HUES64 (cell line): ENCODE measurements at regions not wholly inside any gene's neighbourhood (a gene's known extent, or its start where the extent isn't known, plus 50 kb on each side); places are given as distances from the start of the nearest gene placed in this dataset.
"Not testable (repeated sequence)": the region's sequence is repeated elsewhere in the genome, so short reads cannot be mapped to it uniquely, and the experiment has no call there.

ENCODE experiments used
- H3K27ac ChIP-seq: 2 replicates; pipeline ENCODE4 v1.7.0; 2013; ENCODE audit warnings: low read depth, low read length, inconsistent platforms
- H3K27me3 ChIP-seq: 2 replicates; pipeline ENCODE4 v1.6.1; 2013; ENCODE audit warnings: mild to moderate bottlenecking, low read length; ENCODE audit not compliant: insufficient read depth
- H3K36me3 ChIP-seq: 2 replicates; pipeline ENCODE4 v1.6.1; 2013; ENCODE audit warnings: mild to moderate bottlenecking, low read length; ENCODE audit not compliant: insufficient read depth
- H3K4me1 ChIP-seq: 2 replicates; pipeline ENCODE4 v1.6.1; 2013; ENCODE audit warnings: mild to moderate bottlenecking, low read length, moderate library complexity; ENCODE audit not compliant: insufficient read depth
- H3K4me3 ChIP-seq: 2 replicates; pipeline ENCODE4 v1.5.1; 2013; ENCODE audit warnings: mild to moderate bottlenecking, low read length, moderate library complexity
- H3K9ac ChIP-seq: 2 replicates; pipeline ENCODE4 v1.6.1; 2013; ENCODE audit warnings: mild to moderate bottlenecking, low read depth, low read length
- H3K9me3 ChIP-seq: 2 replicates; pipeline ENCODE4 v1.6.1; 2013; ENCODE audit warnings: low read depth, low read length; ENCODE audit not compliant: insufficient read depth
- WGBS: fragments of 150-250, 120-280 bp; methylation state at CpG from one replicate; pipeline ENCODE4 v1.1.7; 2013; ENCODE audit warnings: missing lambda C conversion rate; 5-methylcytosine and 5-hydroxymethylcytosine counted together

- peaks cover 6% of the 10 kb centered on the region; the same call in 1 of the 2 replicates for H3K4me1 ChIP-seq
- H3K9ac ChIP-seq = no peak overlapping the region
- H3K27me3 ChIP-seq = no peaks in the 10 kb centered on the region
- no peak overlapping the region for H3K27ac ChIP-seq
- H3K4me3 ChIP-seq = no peak overlapping the region
- H3K9me3 ChIP-seq = peaks cover 3% of the 10 kb centered on the region; the same call in 1 of the 2 replicates
- 92% methylated on average over 1 of the region's 1 CpG for WGBS
- H3K36me3 ChIP-seq = no peaks in the 10 kb centered on the region
These were observed 84.0 kb downstream of the MYL12B start for GRCh38 chr18:3345885-3346284.

- no peak overlapping the region for H3K9ac ChIP-seq
- H3K27ac ChIP-seq = no peak overlapping the region
- peaks cover 7% of the 10 kb centered on the region; the same call in 1 of the 2 replicates for H3K4me1 ChIP-seq
- peaks cover 3% of the 10 kb centered on the region; the same call in 1 of the 2 replicates for H3K9me3 ChIP-seq
- H3K4me3 ChIP-seq = no peak overlapping the region
- H3K27me3 ChIP-seq = no peaks in the 10 kb centered on the region
- 54% methylated on average over 7 of the region's 7 CpGs for WGBS
- no peaks in the 10 kb centered on the region for H3K36me3 ChIP-seq
These were observed 84.6 kb downstream of the MYL12B start for GRCh38 chr18:3346487-3346886.

DNA sequence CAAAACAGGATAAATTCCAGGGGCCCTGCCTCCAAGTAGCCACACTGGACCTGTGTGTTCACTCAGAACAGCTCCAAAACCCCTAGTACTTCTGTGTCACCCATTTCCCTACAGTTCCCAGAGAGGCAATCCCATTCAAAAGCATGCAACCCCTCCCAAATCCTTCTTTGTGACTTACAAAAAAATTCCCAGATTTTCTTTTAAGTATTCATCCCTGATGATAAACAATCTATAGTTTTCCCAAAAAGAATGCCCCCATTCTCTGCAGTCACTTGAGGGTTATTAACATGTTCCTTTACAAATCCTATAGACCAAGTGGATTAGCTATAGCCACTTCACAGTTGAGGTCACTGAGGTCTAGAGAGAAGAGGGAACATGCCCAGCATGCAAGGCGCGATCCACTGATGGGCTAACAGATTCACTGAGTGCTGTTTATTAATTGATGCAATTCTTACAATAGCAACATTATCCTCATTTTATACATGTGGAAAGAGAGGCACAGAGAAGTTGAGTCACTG is 85.4 kb downstream of the MYL12B start:
- Histone ChIP-seq H3K36me3 (no peaks in the 10 kb centered on the region), H3K9me3 (no peaks in the 10 kb centered on the region), H3K4me1 (peaks cover 8% of the 10 kb centered on the region; the same call in 1 of the 2 replicates), H3K4me3 (no peak overlapping the region), H3K9ac (no peak overlapping the region), H3K27me3 (no peaks in the 10 kb centered on the region), H3K27ac (no peak overlapping the region)
- 75% methylated on average over 2 of the region's 2 CpGs for WGBS

DNA sequence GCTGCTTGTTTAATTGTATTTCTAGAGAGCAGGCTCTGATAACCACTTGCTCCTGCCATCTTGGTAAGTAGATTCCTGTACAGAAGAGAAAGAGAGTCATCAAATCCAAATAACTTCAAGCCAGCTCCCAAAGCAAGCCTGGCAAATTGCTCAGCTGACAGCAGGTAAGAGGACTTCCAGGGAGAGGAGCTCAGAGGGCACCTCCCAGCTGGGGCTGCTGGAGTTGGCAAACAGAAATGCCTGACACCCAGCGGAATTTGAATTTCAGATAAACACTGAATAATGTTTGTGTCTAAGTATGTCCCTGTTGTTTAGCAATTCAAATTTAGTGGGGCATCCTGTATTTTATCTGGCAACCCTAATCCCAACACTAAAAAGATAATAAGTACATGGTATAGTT is 86.2 kb downstream of the MYL12B start:
- Histone ChIP-seq H3K27ac (no peak overlapping the region), H3K4me3 (no peak overlapping the region), H3K9ac (no peak overlapping the region), H3K9me3 (no peaks in the 10 kb centered on the region), H3K36me3 (no peaks in the 10 kb centered on the region), H3K27me3 (no peaks in the 10 kb centered on the region), H3K4me1 (peaks cover 8% of the 10 kb centered on the region; the same call in 1 of the 2 replicates)
- WGBS = 100% methylated on average over 1 of the region's 1 CpG

DNA sequence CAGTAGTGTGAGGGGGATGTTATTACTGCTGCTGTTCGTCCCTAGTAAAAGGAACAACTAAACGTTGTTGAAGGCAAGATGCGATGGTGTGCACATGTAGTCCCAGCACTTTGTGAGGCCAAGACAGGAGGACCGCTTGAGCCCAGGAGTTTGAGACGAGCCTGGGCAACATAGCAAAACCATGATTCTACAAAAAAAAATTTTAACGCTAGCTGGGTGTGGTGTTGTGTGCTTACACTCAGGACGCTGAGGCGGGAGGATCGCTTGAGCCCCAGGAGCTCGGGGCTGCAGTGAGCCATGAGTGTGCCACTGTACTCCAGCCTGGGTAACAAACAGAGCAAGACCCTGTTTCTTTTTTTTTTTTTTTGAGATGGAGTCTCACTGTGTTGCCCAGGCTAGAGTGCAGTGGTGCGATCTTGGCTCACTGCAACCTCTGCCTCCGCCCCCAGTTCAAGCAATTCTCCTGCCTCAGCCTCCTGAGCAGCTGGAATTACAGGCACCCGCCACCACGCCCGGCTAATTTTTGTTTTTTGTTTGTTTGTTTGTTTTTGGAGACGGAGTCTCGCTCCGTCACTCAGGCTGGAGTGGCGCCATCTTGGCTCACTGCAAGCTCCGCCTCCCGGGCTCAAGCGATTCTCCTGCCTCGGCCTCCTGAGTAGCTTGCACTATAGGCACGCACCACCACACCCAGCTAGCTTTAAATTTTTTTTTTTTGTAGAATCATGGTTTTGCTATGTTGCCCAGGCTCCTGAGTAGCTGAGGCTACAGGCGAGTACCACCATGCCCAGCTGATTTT is 87.3 kb downstream of the MYL12B start:
- H3K9ac ChIP-seq, H3K36me3 ChIP-seq, H3K4me3 ChIP-seq, H3K4me1 ChIP-seq, H3K9me3 ChIP-seq, H3K27ac ChIP-seq, H3K27me3 ChIP-seq: not testable (repeated sequence)
- 96% methylated on average over 25 of the region's 25 CpGs for whole genome bisulfite sequencing

DNA sequence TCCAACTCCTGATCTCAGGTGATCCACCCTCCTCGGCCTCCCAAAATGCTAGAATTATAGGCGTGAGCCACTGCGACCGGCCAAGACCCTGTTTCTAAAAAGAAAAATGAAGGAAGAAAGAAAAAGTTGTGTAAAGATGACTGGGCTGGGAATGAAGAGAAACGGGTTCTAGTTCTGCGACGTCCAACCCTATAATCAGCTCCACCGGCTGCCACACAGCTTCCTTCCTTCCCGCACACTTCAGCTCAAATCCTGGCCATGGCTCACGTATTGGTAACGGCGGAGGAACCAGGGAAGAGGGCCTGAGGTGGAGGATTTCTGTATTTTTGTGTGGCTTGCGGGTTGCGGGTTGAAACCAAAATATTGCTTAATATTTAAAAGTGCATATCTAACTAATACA is 88.1 kb downstream of the MYL12B start:
- Histone ChIP-seq H3K9me3 (no peaks in the 10 kb centered on the region), H3K27me3 (no peaks in the 10 kb centered on the region), H3K36me3 (no peaks in the 10 kb centered on the region), H3K9ac (no peak overlapping the region), H3K4me3 (no peak overlapping the region), H3K4me1 (peaks cover 8% of the 10 kb centered on the region; the same call in 1 of the 2 replicates), H3K27ac (no peak overlapping the region)
- WGBS = 97% methylated on average over 12 of the region's 14 CpGs

DNA sequence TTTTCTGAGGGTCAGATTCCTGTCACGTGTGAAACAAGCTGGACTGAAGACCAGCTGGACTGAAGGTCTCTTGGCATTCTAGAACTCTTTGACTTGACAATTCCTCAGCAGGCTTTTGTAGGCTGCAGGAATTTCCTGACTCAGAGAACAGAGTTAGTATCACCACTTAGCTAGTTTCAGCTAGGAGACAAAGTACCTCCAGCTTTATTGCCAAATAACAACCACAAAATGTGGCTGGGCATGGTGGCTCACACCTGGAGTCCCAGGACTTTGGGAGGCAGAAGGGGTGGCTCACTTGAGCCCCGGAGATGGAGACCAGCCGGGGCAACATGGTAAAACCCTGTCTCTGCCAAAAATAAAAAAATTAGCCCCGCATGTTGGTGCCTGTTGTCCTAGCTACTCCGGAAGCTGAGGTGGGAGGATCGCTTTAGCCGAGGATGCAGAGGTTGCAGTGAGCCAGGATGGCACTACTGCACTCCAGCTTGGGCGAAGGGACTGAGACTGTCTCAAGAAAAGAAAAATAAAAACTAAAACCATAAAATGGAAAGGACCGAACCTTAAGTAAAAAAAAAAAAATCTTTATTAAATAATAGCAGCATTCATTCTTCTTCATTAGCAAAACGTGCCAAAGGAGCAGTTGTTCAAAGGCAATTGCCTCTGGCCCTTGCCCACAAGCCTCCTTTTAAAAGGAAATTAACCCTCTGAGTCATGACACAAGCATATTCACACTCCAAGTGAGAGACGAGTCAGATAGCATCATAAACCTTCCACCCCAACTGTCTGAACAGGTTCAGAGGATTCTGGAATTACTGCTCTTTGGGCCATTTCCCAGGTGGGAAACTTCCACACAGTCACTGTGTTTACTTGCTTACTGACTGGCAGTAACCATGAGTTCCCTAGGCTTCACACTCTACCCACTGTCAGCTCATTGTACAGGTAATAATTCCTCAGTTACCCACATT is 88.9 kb downstream of the MYL12B start:
- no peaks in the 10 kb centered on the region for H3K36me3 ChIP-seq
- no peaks in the 10 kb centered on the region for H3K9me3 ChIP-seq
- no peak overlapping the region for H3K4me3 ChIP-seq
- no peak overlapping the region for H3K27ac ChIP-seq
- peaks cover 8% of the 10 kb centered on the region; the same call in 1 of the 2 replicates for H3K4me1 ChIP-seq
- no peaks in the 10 kb centered on the region for H3K27me3 ChIP-seq
- no peak overlapping the region for H3K9ac ChIP-seq
- WGBS = 73% methylated on average over 10 of the region's 11 CpGs

GRCh38 chr18:3354506-3354905 is 92.6 kb downstream of the MYL12B start:
- 68% methylated on average over 4 of the region's 4 CpGs for WGBS

GRCh38 chr18:3356614-3357013 is 93.4 kb upstream of the TGIF1 start:
- H3K4me1 ChIP-seq = peaks cover 9% of the 10 kb centered on the region
- no peaks in the 10 kb centered on the region for H3K27me3 ChIP-seq
- H3K4me3 ChIP-seq = no peak overlapping the region
- 98% methylated on average over 3 of the region's 4 CpGs for WGBS
- no peaks in the 10 kb centered on the region for H3K36me3 ChIP-seq
- no peaks in the 10 kb centered on the region for H3K9me3 ChIP-seq
- H3K27ac ChIP-seq = no peak overlapping the region
- H3K9ac ChIP-seq = no peak overlapping the region

More at GRCh38 chr18:3354506-3354905, 92.6 kb downstream of the MYL12B start:
- Histone ChIP-seq H3K27me3 (no peaks in the 10 kb centered on the region), H3K4me3 (no peak overlapping the region), H3K4me1 (peaks cover 8% of the 10 kb centered on the region; the same call in 1 of the 2 replicates), H3K9ac (no peak overlapping the region), H3K27ac (no peak overlapping the region), H3K9me3 (no peaks in the 10 kb centered on the region), H3K36me3 (no peaks in the 10 kb centered on the region)

DNA sequence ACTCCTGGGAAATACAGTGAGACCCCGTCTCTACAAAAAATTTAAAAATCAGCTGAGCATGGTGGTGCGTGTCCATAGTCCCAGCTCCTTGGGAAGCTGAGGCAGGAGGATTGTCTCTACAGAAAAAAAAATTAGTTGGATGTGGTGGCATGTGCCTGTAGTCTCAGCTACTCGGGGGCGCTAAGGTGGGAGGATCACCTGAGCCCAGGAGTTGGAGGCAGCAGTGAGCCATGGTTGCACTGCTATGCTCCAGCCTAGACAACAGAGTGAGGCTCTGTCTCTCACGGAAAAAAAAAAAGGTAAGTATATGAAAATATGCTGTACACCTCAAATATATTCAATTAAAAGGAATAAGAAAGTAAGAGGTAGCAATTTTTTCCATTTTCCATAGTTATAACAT is 92.5 kb upstream of the TGIF1 start:
- Histone ChIP-seq H3K27me3 (no peaks in the 10 kb centered on the region), H3K9ac (no peak overlapping the region), H3K36me3 (no peaks in the 10 kb centered on the region), H3K9me3 (no peaks in the 10 kb centered on the region), H3K4me3 (no peak overlapping the region), H3K4me1 (peaks cover 9% of the 10 kb centered on the region), H3K27ac (no peak overlapping the region)
- WGBS = 94% methylated on average over 4 of the region's 5 CpGs

DNA sequence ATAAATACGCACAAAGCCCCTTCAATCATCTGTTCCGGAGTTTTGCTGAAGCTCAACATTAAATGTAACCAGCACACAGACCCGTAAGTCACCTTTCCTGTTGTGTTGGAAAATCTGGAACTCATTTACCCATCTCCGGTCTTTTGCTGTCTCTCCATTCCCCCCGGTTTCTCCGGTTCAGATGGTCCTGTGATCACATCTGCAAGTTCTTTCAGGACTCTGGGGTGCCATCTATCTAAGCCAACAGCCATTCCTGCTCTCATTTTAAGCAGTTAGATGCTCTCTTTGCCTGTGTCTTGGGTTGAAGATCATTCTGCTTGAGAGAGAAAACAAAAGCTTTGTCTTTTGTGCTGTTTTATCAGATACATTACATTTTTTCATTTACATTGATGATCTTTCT is 91.7 kb upstream of the TGIF1 start:
- H3K4me1 ChIP-seq = peaks cover 9% of the 10 kb centered on the region
- H3K36me3 ChIP-seq = no peaks in the 10 kb centered on the region
- no peak overlapping the region for H3K27ac ChIP-seq
- H3K4me3 ChIP-seq = no peak overlapping the region
- H3K27me3 ChIP-seq = no peaks in the 10 kb centered on the region
- H3K9ac ChIP-seq = no peak overlapping the region
- no peaks in the 10 kb centered on the region for H3K9me3 ChIP-seq
- 92% methylated on average over 6 of the region's 6 CpGs for WGBS
